MM.1S (cell line): ENCODE measurements at regions not wholly inside any gene's neighbourhood (a gene's known extent, or its start where the extent isn't known, plus 50 kb on each side); places are given as distances from the start of the nearest gene placed in this dataset.

Experiments
- EZH2 ChIP-seq: fragments of 300-600 bp; sonication (generic); optimal IDR thresholded peaks from 2 replicates; pipeline ENCODE3; 2017; ENCODE audit warnings: low read depth, mild to moderate bottlenecking, antibody characterized with exemption, low read length, mixed read lengths
- TF ChIP-seq, protein P1 (sequence below): fragments of 300-600 bp; sonication (generic); IDR thresholded peaks from 2 replicates; pipeline ENCODE4 v1.5.1; 2016; ENCODE audit warnings: antibody characterized with exemption, low read length, mixed read lengths

DNA sequence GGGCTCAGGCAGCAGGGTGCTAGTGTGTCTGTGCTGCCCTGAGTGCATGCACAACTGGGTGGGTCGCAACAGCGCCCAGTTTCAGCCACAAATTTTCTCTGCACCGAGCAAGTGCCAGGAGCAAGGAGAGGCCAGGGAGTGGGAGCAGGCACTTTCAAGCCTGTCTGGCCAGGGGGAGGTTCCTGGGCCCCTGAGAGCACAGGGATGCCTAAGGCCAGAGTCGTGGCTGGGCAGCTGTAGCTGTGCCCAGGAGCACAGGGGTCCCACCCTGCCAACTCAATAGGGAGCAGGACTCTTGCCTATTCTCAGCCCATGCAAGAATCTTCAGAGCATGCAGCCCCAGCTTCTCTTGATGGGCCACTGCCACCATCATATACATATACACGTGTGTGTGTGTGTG, 1577.4 kb downstream of the KCNT2 start:
- TF ChIP-seq, protein P1, sequence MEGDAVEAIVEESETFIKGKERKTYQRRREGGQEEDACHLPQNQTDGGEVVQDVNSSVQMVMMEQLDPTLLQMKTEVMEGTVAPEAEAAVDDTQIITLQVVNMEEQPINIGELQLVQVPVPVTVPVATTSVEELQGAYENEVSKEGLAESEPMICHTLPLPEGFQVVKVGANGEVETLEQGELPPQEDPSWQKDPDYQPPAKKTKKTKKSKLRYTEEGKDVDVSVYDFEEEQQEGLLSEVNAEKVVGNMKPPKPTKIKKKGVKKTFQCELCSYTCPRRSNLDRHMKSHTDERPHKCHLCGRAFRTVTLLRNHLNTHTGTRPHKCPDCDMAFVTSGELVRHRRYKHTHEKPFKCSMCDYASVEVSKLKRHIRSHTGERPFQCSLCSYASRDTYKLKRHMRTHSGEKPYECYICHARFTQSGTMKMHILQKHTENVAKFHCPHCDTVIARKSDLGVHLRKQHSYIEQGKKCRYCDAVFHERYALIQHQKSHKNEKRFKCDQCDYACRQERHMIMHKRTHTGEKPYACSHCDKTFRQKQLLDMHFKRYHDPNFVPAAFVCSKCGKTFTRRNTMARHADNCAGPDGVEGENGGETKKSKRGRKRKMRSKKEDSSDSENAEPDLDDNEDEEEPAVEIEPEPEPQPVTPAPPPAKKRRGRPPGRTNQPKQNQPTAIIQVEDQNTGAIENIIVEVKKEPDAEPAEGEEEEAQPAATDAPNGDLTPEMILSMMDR, result no peak
- TF ChIP-seq EZH2, result no peak
